ENCODE measurements at regions not wholly inside any gene's neighbourhood (a gene's known extent, or its start where the extent isn't known, plus 50 kb on each side); places are given as distances from the start of the nearest gene placed in this dataset.

GRCh38 chr3:168197162-168197561 is 101.4 kb upstream of the GOLIM4 start:
- dilution Hi-C loops (cut with MboI; ENCODE audit: extremely low pct_ligation_motif_present, low sequenced_read_pairs): no loop called here
- DNase-seq (ENCODE audit: low read depth, low spot score) (no peak), FAIRE-seq (no peak)
- no peak overlapping the region for H3K4me2 ChIP-seq (ENCODE audit: control insufficient read depth, extremely low read depth, insufficient read depth, low read depth, low read length)
- TF ChIP-seq, protein P1, sequence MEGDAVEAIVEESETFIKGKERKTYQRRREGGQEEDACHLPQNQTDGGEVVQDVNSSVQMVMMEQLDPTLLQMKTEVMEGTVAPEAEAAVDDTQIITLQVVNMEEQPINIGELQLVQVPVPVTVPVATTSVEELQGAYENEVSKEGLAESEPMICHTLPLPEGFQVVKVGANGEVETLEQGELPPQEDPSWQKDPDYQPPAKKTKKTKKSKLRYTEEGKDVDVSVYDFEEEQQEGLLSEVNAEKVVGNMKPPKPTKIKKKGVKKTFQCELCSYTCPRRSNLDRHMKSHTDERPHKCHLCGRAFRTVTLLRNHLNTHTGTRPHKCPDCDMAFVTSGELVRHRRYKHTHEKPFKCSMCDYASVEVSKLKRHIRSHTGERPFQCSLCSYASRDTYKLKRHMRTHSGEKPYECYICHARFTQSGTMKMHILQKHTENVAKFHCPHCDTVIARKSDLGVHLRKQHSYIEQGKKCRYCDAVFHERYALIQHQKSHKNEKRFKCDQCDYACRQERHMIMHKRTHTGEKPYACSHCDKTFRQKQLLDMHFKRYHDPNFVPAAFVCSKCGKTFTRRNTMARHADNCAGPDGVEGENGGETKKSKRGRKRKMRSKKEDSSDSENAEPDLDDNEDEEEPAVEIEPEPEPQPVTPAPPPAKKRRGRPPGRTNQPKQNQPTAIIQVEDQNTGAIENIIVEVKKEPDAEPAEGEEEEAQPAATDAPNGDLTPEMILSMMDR (optimal IDR thresholded peaks at IDR 0.05 in 1 of 3, IDR thresholded peaks at IDR 0.05 in 1 of 3, conservative IDR thresholded peaks at IDR 0.05 in 1 of 3; ENCODE audit: extremely low read depth in 1 of 3, insufficient read depth in 2 of 3, low read length in 3 of 3): no peak
- TF ChIP-seq EZH2 (IDR thresholded peaks at IDR 0.05; ENCODE audit: low read length): no peak
- no peak overlapping the region for H3K9ac ChIP-seq (ENCODE audit: control insufficient read depth, extremely low read depth, insufficient read depth, low read length)
- H3K4me1 ChIP-seq (ENCODE audit: control insufficient read depth, extremely low read depth, insufficient read depth, low read length): no peaks in the 10 kb centered on the region
- H3K27me3 ChIP-seq (ENCODE audit: control insufficient read depth, extremely low read depth, insufficient read depth, low read length): no peaks in the 10 kb centered on the region
- H2AFZ ChIP-seq (ENCODE audit: control insufficient read depth, low read length): no peak overlapping the region
- H3K79me2 ChIP-seq (ENCODE audit: control insufficient read depth, insufficient read depth, low read length): no peaks in the 10 kb centered on the region
- H3K9me3 ChIP-seq (ENCODE audit: control insufficient read depth, low read depth, low read length): no peaks in the 10 kb centered on the region
- no peaks in the 10 kb centered on the region for H3K36me3 ChIP-seq (ENCODE audit: control insufficient read depth in 2 of 2, extremely low read depth in 1 of 2, insufficient read depth in 2 of 2, low read length in 2 of 2)
- H3K4me3 ChIP-seq (ENCODE audit: control insufficient read depth in 2 of 3, extremely low read depth in 1 of 3, insufficient read depth in 2 of 3, low read depth in 1 of 3, low read length in 3 of 3): no peak overlapping the region
- H3K27ac ChIP-seq (ENCODE audit: control insufficient read depth, insufficient read depth, low read length): no peak overlapping the region
- no peaks in the 10 kb centered on the region for H4K20me1 ChIP-seq (ENCODE audit: control insufficient read depth, extremely low read depth, insufficient read depth, low read length)
- no peaks in the 10 kb centered on the region for H3K9me1 ChIP-seq (ENCODE audit: control insufficient read depth, extremely low read depth, insufficient read depth, low read length)

DNA sequence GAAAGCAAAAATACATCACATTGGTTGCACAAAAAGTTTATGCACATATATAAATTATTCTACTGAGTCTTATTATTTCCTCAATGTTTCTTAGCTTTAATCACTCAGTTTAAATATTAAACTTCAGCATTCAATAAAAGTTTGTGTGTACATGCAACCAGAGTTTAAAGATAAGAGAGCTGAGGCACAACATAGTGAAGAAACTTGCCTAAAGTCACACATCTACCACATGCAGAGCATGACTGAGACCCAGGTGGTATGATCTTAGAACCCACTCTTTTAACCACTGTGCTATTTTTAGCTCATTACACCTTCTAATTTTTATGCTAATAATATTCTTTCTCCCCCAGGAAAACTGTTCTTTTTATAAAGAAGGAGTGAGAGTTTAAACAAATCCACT is 96.1 kb upstream of the GOLIM4 start:
- H3K9ac ChIP-seq (ENCODE audit: control insufficient read depth, extremely low read depth, insufficient read depth, low read length): no peak overlapping the region
- H3K4me2 ChIP-seq (ENCODE audit: control insufficient read depth, extremely low read depth, insufficient read depth, low read depth, low read length): no peak overlapping the region
- H3K27ac ChIP-seq (ENCODE audit: control insufficient read depth, insufficient read depth, low read length): no peak overlapping the region
- H3K9me3 ChIP-seq (ENCODE audit: control insufficient read depth, low read depth, low read length): no peaks in the 10 kb centered on the region
- H3K4me3 ChIP-seq (ENCODE audit: control insufficient read depth in 2 of 3, extremely low read depth in 1 of 3, insufficient read depth in 2 of 3, low read depth in 1 of 3, low read length in 3 of 3): no peak overlapping the region
- H3K9me1 ChIP-seq (ENCODE audit: control insufficient read depth, extremely low read depth, insufficient read depth, low read length): no peaks in the 10 kb centered on the region
- dilution Hi-C loops (cut with MboI; ENCODE audit: extremely low pct_ligation_motif_present, low sequenced_read_pairs): no loop called here
- DNase-seq (ENCODE audit: low read depth, low spot score) (no peak), FAIRE-seq (no peak)
- H3K27me3 ChIP-seq (ENCODE audit: control insufficient read depth, extremely low read depth, insufficient read depth, low read length): no peaks in the 10 kb centered on the region
- H3K4me1 ChIP-seq (ENCODE audit: control insufficient read depth, extremely low read depth, insufficient read depth, low read length): no peaks in the 10 kb centered on the region
- no peaks in the 10 kb centered on the region for H3K36me3 ChIP-seq (ENCODE audit: control insufficient read depth in 2 of 2, extremely low read depth in 1 of 2, insufficient read depth in 2 of 2, low read length in 2 of 2)
- no peaks in the 10 kb centered on the region for H4K20me1 ChIP-seq (ENCODE audit: control insufficient read depth, extremely low read depth, insufficient read depth, low read length)
- H3K79me2 ChIP-seq (ENCODE audit: control insufficient read depth, insufficient read depth, low read length): no peaks in the 10 kb centered on the region
- TF ChIP-seq, protein P1 (optimal IDR thresholded peaks at IDR 0.05 in 1 of 3, IDR thresholded peaks at IDR 0.05 in 1 of 3, conservative IDR thresholded peaks at IDR 0.05 in 1 of 3; ENCODE audit: extremely low read depth in 1 of 3, insufficient read depth in 2 of 3, low read length in 3 of 3): no peak
- no peak for TF ChIP-seq EZH2 (IDR thresholded peaks at IDR 0.05; ENCODE audit: low read length)
- H2AFZ ChIP-seq (ENCODE audit: control insufficient read depth, low read length): no peak overlapping the region

Data from keratinocyte (primary cell).